ENCODE measurements at regions not wholly inside any gene's neighbourhood (a gene's known extent, or its start where the extent isn't known, plus 50 kb on each side); places are given as distances from the start of the nearest gene placed in this dataset.

DNA sequence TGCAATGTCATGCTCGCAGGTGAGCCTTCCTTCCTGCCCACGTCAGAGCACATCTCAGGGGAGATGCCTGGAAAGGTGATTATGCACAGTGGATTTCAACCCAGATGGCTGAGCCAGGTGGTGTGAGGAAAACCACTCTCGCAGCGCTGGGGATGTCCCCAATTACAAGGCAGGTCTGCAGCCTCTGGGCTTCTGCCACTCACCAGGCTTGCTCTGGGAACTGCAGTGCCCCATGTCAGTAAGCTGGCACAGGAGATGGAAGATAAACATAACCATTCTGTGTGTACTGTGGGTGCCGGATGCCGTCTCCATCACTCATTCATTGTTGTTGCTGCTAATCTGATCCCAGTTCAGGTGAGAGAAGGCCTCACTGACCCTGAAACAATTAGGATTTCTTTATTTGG is 222.9 kb upstream of the PITRM1 start:
- no peak for TF ChIP-seq POLR2AphosphoS5 (IDR thresholded peaks at IDR 0.05)
- TF ChIP-seq CTCF (IDR thresholded peaks at IDR 0.05): no peak
- no peak for TF ChIP-seq POLR2A (IDR thresholded peaks at IDR 0.05)

Measured in transverse colon (tissue), 4 donors.